ENCODE measurements at regions not wholly inside any gene's neighbourhood (a gene's known extent, or its start where the extent isn't known, plus 50 kb on each side); places are given as distances from the start of the nearest gene placed in this dataset.

GRCh38 chr1:30360281-30360680 lies 363.1 kb downstream of the MATN1 start:
- TF ChIP-seq CTCF (IDR thresholded peaks at IDR 0.05; ENCODE audit: low read depth, low read length, missing input control) (no peak), ZBTB33 (IDR thresholded peaks at IDR 0.05) (no peak), HNF4G (IDR thresholded peaks at IDR 0.05) (no peak), REST (IDR thresholded peaks at IDR 0.05) (no peak), ATF3 (IDR thresholded peaks at IDR 0.05) (no peak), SP1 (IDR thresholded peaks at IDR 0.05) (no peak), FOXA1 (IDR thresholded peaks at IDR 0.05) (no peak), RAD21 (IDR thresholded peaks at IDR 0.05) (no peak), TAF1 (conservative IDR thresholded peaks at IDR 0.05) (no peak)
